OCI-M2 (cell line): ENCODE measurements at regions not wholly inside any gene's neighbourhood (a gene's known extent, or its start where the extent isn't known, plus 50 kb on each side); places are given as distances from the start of the nearest gene placed in this dataset.
"Not testable (repeated sequence)": the region's sequence is repeated elsewhere in the genome, so short reads cannot be mapped to it uniquely, and the experiment has no call there.

ENCODE experiments used
- DNase-seq: peaks from one replicate; lab custom pipeline; 2025; ENCODE audit not compliant: unreplicated experiment; lab: John Stamatoyannopoulos, UW

DNA sequence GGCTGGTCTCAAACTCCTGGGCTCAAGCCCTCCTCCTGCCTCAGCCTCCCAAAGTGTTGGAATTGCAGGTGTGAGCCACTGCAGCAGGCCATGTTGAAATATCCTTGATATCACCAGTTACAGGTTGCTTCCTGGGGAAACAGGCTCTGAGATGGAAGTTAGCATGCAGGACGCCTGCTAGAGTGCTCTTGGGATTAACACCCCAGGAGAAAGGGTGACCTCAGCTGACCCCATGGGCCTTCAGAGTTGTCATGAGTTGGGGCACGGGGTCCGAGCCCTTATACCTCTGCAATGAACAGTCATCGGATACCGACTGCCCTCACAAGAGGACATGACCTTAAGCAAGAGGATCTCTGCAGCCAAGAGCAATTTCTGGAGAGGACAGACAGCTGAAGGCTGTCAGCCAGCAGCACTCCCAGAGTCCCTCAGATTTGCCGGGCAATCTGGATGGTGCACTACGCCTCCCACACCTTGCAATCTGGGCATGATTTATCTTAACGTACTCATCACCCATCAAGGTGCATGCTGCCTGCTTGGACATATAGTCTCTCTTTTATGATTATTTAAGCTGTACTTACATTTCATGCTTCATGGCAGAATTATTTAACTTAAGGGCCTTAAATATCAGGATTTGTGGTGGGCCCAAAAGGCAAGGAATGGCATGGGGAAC is 134.6 kb downstream of the ADSS2 start:
- DNase-seq = no peak

DNA sequence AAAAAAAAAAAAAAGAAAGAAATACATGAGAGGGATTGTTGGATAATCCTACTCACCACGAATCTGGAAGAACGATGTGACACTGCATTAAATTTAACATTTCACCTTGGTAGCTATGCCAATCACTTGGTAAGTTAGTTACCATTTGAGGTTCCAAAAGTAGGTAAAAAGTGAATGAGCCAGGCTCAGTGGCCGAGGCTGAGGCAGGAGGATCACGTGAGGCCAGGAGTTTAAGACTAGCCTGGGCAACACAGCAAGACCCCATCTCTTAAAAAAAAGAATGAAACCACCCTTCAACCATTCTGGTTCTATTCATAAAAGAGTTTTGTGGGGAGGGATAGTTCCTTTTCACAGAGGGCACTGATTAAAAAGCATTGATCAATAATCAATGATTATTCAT is 133.6 kb downstream of the ADSS2 start:
- DNase-seq = no peak

DNA sequence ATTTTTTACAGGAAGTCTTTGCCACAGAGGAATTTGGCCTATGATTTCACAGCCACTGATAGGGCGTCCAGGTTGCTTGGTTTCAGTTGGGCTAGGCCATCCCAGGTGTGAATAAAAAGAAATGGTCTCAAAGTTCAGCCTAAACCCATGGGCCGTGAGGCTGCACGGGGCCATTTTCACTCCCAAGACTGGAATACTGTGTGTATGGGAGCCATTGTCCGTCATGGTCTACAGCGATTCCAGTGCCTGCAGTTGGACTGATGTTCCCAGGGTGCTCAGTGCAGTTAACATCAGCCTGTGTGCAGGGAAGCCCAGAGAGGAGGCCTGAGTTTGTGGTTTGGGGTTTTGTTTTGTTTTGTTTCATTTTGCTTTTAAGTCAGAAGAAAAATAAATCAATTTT is 133.2 kb downstream of the ADSS2 start:
- no peak for DNase-seq

DNA sequence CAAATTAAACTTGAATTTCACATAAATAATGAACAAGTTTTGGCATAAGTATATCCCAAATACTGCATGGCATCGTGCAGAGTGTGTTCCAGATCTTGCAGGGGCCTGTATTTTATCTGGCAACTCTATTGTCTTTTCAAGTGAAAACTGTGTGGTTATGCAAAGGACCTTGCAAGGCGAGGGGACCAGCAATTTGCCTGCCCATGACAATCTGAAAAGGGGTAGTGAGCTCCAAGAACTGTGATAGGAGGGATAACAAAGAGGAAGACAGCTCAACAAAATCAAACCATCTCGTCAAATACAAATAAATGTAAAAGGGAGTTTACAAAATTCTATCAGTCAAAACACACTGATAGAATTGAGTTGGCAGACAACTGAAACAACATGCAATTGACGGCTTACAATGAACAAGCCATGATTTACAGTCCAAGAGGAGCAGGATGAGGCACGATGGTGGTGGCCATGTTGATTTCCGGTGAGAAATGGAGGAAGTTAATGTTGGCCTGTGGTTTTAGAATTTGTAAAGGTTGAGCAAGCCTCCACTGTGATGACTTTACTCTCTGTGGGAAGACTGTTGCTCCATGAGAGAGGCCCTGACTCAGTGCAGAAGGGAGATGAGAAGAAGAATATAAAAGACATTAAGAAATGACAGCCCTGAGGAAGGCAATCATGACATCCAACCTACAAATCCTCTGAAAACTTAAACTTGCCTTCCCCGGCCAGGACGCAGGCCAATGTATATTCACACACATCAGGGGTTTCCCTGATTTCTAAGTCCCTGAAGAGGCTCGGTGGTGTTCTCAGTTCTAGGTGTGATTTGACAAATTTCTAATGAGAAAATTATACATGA is 132.2 kb downstream of the ADSS2 start:
- no peak for DNase-seq

DNA sequence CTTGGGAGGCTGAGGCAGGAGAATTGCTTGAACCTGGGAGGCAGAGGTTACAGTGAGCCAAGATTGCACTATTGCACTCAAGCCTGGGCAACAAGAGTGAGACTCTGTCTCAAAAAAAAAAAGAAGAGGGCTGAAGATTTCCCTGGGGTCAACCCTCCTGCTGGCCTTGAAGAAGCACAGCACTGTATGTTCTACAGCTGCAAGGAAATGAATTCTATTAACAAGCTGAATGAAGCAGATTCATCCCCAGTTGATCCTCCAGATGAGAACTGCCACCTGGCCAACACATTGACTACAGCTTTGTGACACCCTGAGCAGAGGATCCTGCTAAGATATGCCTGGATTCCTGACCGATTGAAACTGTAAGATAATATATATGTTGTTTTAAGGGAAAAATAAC is 129.5 kb downstream of the ADSS2 start:
- DNase-seq = no peak

DNA sequence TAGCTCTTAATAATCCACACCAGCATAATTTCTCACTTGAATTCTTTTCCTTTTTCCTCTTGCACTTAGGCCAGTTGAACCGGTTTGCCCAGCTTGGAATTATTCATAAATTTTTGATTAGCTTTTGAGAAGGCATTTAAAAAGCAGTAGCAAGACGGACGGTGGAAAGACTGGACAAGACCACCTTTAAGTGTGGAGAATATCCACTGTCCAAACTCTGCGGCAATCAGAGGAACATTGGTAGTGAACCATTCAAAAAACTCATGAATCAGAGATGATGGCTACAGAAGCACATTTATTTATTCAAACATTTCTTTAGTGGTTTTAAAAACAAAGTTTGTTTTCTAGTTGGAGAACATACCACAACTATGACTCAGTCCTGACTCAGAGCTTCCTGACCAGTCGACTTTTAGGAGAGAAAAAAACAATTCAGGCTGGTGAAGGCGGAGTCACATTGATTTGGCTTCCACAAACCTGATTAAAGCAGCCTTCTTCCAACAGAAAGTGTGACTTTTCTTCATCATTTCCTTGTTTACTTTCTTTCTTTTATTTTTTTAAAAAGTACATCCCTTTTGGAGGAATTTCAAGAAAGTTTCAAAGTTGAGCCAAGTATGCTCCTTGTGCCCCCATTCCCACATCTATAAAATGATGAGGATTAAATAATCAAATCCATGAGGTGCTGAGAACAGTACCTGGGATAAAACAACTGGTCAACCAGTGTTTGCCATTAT is 128.8 kb downstream of the ADSS2 start:
- DNase-seq = no peak

DNA sequence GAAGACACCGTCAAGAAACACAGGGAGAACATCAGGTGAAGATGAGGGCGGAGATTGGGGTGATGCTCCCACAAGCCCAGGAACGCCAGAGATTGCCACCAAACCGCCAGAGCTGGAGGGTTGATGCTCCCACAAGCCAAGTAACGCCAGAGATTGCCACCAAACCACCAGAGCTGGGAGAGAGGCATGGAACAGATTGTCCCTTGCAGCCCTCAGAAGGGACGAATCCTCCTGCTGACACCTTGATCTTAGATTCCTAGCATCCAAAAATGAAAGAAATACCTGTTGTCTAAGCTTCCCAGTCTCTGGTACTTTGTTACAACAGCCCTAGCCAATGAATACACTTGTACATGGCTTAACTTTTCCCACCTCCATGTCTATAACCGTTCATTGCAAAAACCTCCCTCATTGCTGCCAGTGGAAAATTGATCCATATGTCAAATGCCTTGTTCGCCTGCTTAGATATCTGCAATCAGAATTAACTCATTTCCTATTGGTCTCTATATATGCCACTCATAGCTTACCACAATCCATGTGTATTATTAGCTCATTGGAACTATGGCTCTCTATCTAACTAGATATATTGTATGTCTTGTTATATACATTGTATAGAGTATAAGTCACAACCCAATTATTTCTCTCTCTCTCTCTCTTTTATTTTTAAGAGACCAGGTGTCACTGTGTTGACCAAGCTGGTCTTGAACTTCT is 127.4 kb downstream of the ADSS2 start:
- DNase-seq = no peak

DNA sequence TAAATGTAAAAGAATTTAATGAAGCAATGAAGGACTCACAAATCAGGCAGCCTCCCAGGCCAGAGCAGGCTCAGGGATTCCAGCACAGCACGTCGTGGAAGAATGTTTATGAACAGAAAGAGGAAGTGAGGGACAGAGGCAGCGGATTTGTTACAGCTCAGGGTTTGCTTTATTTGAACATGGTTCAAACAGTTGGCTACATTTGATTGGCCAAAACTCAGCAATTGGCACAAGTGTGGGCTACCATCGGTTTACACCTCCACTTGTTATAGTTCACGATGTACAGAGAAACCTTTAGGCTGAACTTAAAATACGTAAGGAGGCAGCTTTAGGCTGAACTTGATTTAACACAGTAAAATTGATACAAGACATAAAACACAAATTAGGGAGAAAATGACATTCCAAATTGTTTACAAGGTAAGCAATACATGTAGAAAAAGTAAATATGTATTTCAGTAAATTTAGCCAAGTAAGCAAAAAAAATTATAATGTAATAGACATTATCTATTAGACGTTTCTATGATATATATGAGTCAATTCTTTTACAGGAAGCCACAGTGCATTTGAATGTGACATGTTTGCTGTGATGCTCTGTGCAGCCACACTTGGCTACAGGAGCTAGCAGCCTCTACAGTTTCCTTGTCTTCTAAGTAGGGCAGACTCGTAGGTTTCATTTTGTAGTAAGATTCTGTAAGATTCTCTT is 126.5 kb downstream of the ADSS2 start:
- DNase-seq = no peak

DNA sequence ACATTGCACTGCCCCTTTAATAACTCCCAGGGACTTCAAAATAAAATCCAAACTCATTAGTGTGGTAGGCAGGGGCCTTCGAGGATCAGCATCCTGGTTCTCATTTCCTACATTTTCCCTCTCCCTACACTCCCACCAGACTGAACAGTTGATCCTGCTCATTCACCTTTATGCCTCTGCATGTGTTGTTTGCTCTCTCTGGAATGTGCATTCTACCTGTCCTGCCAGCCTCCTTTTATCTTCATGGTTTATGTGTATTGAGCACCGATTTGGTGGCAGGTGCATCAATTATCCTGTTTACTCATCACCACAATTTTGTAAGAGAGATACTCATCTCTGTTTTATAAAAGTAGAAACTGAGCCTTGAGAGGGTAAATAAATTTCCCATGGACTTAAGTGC is 125.0 kb downstream of the ADSS2 start:
- no peak for DNase-seq

DNA sequence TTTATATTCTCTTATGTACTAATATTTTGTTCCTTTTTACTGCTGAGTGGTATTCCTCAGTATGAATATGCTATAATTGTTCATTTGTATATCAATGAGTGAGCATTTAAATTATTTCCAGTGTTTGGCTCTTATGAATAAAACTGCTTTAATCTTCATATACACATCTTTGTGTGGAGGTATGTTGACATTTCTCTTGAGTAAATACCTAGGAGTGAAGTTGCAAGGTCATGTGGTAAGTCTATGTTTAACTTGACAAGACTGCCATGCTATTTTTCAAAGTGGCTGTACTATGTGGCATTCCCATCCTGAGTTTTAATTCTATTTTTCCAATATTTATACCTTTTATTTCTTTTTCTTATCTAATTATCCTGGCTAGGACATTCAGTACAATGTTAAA is 124.2 kb downstream of the ADSS2 start:
- no peak for DNase-seq

DNA sequence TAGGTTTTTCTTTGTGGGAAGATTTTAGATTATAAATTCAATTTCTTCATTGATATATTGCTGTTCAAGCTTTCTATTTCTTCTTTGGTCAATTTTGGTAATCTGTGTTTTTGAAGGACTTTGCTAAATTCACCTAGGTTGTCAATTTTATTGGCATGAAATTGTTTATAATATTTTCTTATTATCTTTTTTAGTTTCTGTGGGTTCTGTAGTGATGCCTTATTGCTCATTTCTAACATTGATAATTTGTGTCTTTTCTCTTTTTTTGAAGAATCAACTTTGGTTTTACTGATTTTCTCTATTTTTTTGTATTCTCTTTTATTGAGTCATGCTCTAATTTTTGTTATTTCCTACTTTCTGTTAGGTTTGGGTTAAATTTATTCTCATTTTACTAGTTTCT is 123.2 kb downstream of the ADSS2 start:
- DNase-seq = no peak

DNA sequence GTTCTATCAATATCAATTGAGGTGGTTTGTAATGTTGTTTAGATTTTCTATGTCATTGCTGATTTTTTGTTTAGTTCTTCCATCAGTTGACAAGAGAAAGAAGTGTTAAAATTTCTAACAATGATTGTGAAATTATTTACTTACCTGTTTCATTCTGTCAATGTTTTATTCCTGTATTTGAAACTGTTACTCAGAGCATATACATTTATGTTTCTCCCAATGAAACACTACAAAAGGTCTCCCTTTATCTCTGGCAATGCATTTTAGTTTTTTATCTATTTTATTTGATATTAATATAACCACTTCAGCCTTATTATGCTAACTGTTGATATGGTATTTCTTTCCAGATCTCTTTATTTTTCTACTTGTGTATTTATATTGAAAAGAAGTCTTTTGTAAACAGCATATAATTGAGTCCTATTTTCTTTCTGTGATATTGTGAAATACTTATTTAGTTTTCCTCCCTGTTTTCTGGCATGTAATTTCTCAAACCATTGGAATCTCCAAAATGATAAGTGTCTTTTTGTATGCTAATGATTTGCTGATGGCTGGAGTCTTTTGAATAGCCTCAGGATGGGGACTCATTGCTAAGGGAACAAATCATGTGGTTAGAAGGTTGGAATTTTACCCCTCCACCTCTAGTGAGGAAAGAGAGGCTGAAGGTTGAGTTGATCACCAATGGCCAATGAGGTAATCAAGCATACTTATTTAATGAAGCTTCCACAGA is 122.0 kb downstream of the ADSS2 start:
- no peak for DNase-seq

DNA sequence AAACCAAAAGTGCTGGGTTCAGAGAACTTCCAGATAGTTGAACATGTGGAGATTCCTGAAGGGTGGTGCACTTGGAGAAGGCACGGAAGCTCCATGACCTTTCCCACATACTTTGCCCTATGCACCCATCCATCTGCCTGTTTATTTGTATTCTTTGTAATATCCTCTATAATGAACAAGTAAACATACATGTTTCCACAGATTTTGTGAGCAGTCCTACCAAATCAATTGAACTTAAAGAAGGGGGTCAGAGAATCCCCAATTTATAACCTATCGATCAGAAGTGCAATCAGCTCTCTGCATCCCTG is 121.4 kb downstream of the ADSS2 start:
- DNase-seq = no peak

DNA sequence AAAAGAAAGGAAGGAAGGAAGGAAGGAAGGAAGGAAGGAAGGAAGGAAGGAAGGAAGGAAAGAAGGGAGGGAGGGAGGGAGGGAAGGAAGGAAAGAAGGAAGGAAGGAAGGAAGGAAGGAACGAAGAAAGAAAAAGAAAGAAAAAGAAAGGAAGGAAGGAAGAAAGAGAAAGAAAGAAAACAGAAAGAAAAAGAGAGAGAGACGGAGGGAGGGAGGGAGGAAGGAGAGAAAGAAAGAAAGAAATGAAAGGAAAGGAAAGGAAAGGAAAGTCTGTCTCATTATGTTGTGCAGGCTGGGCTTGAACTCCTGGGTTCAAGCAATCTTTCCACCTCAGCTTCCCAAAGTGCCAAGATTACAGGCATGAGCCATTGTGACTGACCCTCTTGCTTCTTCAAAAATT is 118.9 kb downstream of the ADSS2 start:
- not testable (repeated sequence) for DNase-seq

DNA sequence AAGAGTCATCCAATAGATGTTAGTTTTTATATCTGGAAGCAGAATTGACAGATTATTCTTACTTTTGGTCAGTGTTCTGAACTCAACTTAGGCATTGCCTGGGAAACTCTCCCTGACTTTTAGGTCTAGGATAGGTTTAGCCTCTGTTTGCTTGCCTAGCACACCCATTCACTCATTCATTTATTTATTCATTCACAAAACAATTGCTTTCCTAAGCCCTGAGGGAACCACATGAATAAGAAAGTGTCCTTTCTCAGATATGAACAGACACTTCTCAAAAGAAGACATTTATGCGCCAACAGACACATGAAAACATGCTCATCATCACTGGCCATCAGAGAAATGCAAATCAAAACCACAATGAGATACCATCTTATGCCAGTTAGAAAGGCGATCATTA is 117.4 kb downstream of the ADSS2 start:
- not testable (repeated sequence) for DNase-seq

DNA sequence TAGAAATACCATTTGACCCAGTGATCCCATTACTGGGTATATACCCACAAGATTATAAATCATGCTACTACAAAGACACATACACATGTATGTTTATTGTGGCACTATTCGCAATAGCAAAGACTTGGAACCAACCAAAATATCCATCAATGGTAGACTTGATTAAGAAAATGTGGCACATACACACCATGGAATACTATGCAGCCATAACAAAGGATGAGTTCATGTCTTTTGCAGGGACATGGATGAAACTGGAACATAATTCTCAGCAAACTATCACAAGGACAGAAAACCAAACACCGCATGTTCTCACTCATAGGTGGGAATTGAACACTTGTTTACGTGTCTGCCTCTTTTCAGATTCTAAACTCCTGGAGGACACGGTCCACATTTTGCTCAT is 116.9 kb downstream of the ADSS2 start:
- DNase-seq = not testable (repeated sequence)

DNA sequence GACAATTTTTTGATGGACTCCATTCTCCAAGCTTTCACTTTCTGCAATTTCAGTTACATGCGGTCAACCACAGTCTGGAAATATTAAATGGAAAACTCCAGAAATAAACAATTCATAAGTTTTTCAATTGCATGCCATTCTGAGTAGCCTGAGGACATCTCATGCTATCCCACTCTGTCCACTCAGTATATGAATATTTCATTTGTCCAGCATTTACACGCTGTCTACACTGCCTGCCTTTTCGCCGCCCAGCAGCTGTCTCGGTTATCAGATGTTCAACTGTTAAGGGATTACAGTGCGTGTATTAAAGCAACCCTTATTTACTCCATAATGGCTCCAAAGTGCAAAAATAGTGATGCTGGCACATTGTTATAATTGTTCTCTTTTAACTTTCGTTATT is 116.3 kb downstream of the ADSS2 start:
- DNase-seq = no peak

DNA sequence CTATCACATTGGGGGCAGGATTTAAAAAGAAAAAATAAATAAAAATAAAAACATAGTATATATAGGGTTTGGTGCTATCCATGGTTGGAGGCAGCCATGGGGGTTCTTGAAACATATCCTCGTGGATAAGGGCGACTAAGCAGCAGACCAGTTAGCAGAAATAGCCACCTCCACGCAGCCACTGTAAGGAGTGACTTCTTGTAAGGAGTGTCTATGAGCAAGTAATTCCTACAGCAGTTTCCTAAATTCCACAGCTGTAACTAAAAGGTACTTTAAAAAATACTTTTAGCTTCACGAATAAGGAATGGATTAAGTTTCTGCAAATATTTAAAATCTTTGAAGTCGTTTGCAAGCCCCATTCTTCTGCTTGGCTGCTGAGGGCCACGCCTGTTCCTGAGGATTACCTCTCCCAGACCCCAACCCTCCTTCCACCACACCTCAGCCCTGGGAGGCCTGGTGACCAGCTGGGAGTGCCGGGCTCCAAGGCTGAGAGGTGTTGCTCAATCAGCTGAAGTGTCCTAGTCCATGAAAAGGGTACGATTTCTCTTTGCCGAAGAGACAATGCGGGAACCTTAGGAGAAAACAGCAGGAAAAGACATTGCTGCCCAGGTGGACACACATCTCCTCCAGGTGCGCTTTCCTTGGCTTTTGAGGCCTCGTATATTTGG is 115.3 kb downstream of the ADSS2 start:
- DNase-seq = no peak

DNA sequence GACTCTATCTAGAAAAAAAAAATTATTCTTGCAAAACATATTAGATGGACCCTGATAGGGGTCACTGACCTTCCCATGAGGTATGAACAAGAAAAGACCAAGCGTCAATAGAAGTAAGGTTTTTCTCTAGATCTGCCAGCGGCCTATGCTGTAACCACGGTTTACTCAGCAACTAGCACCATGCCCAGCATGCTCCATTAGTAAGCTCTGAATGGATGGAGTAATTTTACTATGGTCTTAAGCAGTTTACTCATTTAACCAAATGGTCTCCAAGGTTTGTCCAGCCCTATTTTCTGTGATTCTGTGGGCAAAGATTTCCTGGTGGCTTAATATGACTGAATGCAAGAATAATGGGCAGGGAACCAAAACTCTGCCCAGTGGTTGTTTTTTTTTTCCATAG is 113.9 kb downstream of the ADSS2 start:
- no peak for DNase-seq
